ENCODE measurements at regions not wholly inside any gene's neighbourhood (a gene's known extent, or its start where the extent isn't known, plus 50 kb on each side); places are given as distances from the start of the nearest gene placed in this dataset.

DNA sequence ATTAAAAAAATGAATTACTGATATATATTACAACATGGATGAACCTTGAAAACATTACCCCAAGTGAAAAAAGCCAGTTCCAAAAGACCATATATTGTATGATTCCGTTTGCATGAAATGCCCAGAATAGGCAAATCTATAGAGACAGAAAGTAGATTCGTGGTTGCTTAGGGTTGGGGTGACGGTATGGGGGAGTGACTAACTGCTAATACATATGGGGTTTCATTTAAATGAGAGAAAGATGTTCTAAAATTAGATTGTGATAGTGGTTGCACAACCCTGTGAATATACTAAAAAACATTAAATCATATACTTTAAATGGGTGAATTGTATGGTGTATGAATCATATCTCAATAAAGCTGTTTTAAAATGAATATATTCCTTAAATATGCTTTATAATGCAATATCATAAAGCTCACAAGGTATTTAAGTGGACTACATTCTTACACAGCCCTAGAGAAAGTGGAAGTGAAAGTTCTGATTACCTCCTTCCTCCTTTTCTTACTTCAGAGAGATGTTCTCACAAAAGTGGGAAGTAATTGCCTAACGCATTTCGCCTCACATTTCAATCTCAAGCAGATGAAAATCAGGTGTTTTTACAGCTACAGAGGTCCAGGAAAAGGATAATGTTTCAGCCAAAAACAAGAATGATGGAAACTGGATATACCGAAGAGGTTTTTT lies 142.7 kb upstream of the GNAO1 start:
- TF ChIP-seq MXI1 (conservative IDR thresholded peaks at IDR 0.05; ENCODE audit: poor library complexity, severe bottlenecking) (no peak), EZH2 (IDR thresholded peaks at IDR 0.05; ENCODE audit: borderline replicate concordance, insufficient read depth, low read length, poor library complexity, severe bottlenecking) (no peak), POLR2AphosphoS5 (IDR thresholded peaks at IDR 0.05) (no peak), REST (IDR thresholded peaks at IDR 0.05; ENCODE audit: borderline replicate concordance) (no peak), SMC3 (conservative IDR thresholded peaks at IDR 0.05; ENCODE audit: poor library complexity) (no peak)
- TF ChIP-seq, protein P1, sequence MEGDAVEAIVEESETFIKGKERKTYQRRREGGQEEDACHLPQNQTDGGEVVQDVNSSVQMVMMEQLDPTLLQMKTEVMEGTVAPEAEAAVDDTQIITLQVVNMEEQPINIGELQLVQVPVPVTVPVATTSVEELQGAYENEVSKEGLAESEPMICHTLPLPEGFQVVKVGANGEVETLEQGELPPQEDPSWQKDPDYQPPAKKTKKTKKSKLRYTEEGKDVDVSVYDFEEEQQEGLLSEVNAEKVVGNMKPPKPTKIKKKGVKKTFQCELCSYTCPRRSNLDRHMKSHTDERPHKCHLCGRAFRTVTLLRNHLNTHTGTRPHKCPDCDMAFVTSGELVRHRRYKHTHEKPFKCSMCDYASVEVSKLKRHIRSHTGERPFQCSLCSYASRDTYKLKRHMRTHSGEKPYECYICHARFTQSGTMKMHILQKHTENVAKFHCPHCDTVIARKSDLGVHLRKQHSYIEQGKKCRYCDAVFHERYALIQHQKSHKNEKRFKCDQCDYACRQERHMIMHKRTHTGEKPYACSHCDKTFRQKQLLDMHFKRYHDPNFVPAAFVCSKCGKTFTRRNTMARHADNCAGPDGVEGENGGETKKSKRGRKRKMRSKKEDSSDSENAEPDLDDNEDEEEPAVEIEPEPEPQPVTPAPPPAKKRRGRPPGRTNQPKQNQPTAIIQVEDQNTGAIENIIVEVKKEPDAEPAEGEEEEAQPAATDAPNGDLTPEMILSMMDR (IDR thresholded peaks at IDR 0.05; ENCODE audit: poor library complexity, severe bottlenecking) = no peak

All from neural cell (in vitro differentiated cells).